ENCODE measurements at regions not wholly inside any gene's neighbourhood (a gene's known extent, or its start where the extent isn't known, plus 50 kb on each side); places are given as distances from the start of the nearest gene placed in this dataset.
"Not testable (repeated sequence)": the region's sequence is repeated elsewhere in the genome, so short reads cannot be mapped to it uniquely, and the experiment has no call there.

DNA sequence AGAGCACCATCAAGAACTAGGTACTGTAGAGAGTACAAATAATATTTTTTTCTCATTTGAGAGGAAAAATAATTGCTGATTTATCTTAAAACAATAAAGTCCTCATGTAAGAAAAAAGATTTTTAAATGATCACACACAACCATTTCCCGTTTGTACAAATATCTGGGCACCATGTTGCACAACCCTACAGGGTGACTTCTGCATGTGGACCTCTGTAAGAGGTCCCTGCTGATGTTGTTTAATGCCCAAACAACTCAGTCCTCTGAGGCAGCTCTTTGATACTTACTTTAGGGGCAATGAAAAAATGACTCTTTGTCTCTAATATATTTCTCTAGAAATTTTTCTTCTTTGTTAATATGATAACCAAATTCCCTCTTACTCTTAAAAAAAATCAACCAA is 168.1 kb upstream of the SATB1 start:
- no peak for DNase-seq

DNA sequence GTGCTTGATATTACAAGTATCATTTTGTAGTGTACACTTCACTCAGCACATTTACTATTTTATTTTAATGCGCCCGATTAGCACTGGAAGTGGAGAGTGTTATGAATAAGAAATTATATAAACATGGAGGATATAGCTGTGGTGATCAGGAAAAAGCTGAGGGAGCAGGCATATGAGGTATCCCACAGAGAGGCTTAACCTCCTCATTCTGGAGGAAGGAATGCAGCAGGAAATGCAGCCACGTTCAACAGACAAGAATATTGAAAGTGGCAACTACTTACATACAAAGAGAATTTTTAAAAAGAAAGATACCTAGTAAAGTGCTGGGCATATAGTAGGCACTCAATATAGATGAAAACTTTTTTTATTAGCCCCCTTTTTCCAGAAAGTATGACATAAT is 166.0 kb upstream of the SATB1 start:
- no peak for DNase-seq

DNA sequence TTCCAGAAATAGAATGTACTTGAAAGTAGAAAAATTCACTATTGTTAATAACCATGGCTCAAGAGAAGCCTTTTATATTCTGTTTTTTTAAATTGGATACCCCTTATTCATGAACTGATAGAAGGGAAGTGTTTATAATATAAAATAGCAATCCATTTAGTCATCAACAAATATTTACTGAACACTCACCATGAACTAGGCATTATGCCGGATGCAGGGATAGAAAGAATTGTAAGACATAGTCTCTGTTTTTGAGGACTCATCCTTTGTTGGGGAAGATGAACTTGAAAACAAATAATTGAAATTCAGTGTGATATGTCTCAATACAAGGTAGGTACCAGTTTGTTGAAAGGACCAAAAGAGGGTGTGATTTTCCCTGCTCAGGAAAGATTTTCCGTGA is 160.9 kb upstream of the SATB1 start:
- DNase-seq: no peak

DNA sequence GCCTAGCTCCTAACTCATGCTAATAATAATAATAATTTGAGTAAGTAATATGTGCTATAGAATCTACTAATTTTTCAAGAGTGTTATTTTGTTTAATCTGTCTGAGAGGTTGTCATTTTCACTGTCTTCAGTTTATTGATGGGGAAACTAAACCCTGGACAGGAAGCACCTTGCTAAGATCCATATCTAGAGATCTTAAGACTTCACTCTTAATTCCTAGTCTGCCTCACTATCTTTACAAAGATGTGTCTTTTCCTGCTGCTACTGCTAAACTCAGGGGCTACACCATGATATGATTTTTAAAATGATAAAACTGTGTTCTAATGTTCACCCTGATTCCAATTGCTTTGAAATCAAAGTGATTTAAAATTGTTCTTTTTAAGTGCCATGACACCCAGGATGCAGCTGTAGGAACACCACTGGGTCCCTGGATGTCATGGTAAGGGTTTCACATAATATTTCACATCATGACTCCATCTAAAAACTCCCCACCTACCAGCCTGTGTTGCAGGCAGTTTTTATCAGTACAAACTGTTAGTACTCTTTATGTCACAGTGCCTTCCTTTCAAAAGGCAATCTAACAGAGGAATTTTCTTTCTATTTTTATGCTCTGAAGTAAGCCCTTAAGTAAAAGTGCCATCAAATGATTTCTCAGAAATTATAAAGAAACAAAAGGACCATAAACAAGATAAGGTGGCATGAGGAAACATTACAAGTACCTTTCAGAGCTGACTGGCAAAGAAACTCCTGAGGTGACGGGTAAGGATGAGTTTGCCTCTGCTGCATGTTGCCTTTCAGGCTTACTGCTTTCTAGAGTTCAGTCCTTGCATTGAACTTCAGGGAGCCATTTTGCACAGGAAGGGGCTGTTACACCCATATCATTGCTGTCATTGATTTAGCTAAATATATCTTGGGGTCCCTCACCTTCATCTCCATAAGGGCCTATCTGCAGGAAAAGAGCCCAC is 160.1 kb upstream of the SATB1 start:
- DNase-seq: no peak

DNA sequence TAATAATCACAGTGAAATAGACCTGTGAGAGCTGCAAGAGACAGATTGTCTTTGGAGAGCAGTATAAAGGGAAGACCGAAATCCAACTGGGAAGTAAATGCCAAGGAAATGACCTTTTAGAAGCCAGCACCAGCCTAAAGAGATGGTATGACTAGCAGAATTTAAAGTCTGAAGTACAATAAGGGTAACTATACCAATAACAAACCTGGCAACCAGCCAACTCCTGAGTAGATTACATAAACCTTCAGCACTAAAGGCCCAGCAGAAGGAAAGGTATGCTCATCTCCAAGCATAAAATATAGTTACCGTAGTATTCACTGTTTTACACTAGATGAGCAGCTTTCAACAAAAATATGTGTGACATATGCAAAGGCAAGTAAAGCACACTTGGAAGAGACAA is 155.1 kb upstream of the SATB1 start:
- DNase-seq: peak; percentile 7

DNA sequence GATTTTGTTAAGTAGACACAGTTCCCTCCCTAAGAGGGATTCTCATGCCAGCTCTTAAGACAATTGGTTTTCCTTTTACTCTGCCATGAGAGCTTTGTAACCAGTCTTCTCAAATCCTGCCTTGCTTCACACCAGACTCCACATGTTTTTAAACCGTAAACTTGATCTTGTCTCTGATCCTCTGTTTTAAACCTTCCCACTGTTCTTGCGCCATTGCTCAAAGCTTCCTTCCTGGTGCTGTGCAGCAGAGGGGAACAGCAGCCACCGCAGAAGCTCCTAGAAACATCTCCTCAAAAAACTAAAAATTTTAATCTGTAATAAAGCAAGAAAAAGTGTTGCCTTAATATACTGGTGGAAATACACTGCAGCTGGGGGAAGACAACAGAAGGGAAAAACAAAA is 154.5 kb upstream of the SATB1 start:
- no peak for DNase-seq

DNA sequence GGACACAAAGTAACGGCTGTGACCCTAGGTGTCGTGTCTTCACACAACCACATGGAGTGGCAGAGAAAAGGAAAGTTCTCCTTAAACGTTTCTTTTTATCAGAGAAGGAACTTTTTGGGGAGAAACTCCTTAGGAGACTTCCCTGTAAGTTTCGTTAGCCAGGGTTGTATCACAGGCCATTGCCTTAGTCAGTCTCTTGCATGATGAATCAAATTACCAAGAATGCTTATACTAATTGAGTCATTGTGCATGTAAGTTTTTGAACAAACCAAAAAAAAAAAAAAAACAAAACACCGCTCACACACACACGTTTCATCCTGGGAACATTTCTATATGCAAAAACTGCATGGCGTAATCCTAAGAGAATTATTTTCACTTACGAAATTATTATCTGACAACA is 150.4 kb upstream of the SATB1 start:
- no peak for DNase-seq

DNA sequence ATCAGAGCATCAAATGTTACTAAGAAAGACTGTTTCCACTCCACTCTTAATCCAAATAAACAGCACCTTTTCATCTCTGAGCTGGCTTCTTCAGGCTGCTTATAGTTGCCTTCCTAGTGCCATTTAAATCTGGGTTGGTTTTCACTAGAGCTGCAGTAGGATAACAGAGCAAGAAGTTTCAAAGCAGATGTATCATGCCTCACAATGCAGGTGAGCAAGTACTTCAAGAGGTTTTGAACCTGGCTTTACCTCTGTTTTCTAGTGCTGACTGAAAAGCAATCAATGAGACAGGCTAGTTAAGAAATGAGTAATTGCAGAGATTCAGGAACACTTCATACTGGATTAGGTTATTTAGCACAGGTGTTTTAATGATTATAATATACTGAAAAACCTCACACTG is 147.7 kb upstream of the SATB1 start:
- peak; percentile 11 for DNase-seq

DNA sequence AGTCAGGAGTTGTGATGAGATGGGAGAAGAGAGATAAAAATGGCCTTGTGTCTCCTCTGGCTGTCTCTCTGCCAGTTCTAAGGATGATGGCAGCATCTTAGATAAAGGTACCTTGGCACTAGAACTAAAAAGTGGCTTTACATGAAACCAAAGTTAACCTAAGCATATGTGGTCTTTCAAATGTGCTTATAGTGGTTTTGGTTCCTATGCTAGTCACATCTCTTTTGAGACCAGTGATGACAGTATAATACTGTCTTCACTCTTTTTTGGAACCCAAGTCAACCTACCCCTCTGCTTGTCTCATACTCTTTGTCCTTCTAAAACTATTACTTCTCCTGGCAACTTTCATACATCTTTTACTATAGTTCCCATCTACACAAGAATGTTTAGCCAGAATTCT is 142.2 kb upstream of the SATB1 start:
- no peak for DNase-seq

DNA sequence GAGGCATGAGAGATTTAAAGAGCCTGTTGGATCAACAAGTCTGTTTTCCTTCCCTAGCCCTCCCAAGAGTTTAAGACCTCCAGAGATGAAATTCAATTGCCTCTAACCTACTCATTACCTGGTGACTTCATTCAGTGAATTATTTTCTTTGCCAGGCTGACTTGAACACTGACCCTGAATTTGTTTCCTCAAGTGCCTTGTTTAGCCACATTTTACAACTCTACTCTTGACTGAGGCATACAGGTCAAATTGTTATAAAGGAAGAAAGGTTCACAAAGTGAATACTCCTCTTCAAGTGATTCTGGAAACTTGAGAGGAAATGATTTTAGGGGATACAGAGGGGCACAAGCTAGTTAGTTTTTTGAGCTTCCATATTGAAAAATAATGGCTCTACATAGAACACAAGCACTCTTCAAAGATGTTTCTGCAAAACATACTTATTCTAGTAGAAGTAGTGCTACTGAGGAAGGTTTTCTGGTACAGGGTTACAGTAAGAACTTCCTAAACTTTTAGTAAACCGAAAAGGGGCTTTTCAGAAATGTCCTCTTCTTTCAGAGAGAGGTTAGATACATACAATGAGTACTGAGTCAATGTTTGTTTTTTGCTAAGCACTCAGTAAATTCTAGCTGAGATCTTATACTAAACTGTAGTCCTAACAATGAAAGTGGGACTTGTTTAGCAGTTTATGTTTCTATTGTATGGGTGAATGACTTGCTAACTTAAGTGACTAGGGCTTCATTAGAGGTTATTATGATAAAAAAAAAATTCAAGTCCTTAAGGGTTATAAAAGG is 137.4 kb upstream of the SATB1 start:
- DNase-seq: no peak

DNA sequence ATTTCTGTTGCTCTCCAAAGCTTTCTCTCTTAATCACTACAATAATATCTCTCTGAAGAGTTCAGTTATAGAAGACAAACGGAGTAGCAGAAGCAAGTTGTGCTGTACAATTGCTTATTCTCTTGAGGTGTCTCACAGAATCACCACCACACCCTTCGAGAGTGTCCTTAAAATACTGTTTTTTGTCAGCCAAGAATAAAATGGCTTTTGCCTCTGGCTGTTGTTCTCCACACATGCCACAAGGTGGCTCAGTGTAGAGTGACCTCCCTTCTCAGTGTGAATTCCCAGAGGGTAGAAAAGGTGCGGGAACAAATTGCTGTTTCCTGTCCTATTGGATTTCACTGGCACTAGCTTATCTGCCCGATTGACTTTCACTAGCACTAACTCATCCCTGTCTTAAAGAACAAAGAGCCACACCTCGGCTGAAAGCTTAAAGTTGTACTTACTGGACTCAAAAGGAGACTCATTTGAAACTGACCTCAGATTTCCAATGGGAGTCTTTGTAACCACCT is 134.2 kb upstream of the SATB1 start:
- peak; percentile 78 for DNase-seq

DNA sequence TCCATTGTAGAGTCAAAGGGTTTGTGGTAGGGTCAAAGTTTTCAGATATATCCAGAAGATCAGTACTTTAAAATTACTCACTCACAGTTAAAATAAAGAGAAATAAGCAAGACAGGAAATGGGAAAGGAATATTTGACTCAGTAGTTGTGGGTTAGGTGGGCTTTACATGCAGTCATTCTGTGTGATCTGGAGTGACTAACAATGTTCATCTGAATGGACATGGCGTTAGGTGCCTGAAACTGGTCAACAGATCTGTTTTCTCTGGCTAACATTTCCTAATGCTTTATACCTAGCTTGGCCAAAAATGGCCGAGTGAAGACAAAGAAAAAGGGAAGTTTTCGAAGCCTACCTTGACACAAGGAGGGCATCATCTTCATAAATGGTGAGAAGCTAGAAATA is 133.4 kb upstream of the SATB1 start:
- DNase-seq: no peak

DNA sequence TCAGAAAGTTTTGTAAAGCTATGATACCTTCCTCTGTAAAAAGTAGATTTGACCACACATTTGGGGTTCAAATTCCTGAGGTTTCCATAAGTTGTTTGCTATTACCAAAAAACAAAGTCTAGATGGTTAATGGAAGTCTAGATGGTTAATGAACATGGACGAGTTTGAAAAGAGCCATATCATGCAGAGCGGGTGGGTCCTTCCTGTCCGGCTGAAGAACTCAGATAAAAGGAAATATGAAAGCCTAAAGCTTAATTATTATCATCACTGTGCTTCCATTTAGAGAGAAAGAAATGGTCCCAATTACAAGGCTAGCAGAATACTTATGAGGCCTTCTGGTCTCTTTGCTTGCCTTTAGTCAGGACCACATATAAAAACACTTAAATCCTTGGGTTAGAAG is 132.1 kb upstream of the SATB1 start:
- DNase-seq: no peak

DNA sequence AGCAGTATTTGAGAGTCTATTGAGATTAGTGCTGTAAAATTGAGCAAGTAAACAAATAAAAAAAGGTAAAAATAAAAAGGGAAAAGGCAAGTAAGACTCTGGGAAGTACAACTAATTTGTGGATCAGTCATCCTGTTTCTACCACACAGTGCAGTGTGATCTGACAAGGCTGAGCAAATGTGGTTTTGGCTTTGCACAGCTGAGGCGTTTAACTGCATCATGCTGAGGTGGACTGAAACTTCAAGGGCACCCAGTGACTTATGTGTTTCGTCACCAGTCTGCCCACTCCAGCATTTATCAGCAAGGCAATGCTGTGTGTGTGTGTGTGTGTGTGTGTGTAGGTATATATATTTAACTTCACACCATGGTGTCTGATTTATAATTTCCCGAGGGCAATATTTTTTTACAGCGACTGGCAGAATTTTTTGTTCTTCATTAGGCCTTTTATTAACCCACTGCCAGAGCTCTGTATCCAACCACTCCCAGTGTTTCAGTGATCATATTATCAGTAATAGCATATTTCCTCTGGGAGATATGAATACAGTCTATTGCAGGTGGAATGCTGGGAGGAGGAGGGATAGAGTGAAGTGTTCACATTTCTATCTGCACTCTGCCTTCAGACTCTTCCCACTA is 131.5 kb upstream of the SATB1 start:
- DNase-seq: no peak

DNA sequence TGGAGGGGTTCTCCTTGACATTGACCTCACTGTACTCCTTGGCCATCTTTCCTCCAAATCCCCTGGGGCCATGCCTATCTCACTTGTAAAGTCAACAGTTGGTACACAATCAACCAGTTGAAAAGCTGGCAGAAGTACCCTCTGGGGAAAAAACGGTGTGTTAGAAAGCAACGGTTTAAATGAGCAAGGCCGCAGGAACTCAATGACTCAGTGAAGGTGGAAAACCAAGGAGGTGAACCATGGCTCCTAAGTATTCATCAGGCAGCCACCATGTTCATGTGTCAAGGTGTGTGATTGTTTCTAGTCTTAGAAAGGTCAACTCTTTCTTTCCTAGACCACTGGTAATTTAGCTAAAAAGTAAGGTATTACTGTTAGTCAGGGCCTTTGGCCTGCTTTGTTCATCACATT is 130.9 kb upstream of the SATB1 start:
- DNase-seq: peak; percentile 2

DNA sequence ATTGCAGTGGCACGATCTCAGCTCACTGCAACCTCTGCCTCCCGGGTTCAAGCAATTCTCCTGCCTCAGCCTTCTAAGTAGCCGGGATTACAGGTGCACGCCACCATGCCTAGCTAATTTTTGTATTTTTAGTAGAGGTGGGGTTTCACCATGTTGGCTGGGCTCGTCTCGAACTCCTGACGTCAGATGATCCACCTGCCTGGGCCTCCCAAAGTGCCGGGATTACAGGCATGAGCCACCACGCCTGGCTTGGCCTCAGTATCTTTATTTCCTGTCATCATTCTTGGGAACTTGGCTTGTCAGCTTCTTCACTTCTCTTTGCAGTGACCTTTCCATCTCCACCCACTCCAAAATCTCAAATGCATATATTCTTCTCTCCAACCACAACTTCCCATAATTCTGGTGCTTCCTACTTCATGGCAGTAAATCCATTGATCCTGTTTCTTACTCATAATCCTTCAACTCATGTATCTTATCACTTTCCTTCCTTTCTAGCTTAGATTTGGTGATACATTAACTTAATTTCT is 127.5 kb upstream of the SATB1 start:
- DNase-seq: not testable (repeated sequence)

DNA sequence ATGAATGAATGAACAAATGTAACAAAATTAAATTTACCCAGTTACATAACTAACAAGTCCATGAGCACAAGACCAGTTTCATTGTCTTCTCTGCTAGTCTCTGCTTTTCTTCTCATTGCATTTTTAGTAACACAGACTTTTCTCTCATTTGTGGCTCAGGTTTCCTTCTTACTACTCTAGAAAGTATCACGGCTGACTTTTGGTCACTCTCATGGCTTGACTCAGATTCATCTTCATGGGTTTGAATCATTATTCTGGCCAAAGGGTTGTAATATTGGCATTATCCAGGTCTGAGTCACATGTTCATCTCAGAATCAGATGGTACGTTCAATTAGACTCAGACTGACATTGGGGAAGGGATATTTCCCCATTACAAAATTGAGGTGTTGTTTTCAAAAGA is 121.5 kb upstream of the SATB1 start:
- no peak for DNase-seq

DNA sequence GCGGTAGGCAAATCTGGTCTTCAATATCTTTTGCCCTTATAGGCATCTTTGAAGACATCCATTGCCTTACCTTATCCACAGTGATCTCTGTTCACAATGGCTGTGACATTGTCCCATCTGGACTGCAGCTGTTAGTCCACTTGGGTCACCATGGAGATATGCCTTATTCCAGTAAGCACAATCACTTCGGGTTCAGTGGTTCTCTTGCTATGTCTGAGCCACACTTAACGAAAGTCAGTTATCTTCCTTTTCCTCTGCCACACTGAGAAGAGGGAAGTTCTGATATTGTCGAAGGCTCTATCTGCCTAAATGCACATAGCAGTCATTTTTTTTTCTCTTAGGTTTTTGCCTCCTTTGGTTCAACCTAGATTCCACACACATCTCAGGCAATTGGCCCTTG is 119.0 kb upstream of the SATB1 start:
- DNase-seq: peak; percentile 5

DNA sequence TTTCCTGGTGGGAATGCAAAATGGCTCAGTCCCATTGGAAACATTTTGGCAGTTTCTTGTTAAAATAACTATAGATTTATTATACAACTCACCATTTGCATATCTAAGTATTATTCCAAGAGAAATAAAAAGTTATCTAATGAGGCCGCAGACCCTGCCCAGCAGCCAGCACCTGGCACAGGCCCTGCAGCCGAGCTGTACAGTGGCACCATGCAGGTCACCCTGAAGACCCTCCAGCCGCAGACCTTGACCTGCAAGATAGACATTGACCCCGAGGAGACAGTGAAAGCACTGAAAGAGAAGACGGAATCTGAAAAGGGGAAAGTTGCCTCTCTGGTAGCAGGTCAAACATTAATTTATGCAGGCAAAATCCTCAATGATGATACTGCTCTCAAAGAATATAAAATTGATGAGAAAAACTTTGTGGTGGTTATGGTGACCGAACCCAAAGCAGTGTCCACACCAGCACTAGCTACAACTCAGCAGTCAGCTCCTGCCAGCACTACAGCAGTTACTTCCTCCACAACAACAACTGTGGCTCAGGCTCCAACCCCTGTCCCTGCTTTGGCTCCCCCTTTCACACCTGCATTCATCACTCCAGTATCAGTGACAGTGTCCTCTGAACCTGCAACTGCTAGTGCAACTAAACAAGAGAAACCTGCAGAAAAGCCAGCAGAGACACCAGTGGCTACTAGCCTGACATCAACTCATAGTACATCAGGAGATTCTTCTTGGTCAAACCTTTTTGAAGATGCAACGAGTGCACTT is 113.5 kb upstream of the SATB1 start:
- DNase-seq: no peak

DNA sequence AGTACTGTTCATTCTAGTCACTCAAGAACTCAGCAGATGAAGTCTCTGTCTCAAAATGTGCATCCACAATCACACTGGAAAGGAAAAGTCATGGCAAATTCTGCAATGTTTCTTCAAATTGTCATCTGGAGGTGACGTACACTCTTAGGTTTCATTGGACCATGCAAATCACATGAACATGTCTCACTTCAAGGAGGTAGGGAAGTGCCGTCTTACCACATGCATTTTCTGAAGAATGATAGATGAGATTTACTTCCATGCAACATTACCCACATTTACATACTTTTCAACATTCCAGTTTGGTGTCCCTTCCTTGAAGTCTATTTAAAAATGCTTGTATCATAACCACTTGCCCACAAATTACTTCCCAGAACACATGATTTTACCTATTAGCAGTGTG is 107.9 kb upstream of the SATB1 start:
- no peak for DNase-seq

DNA sequence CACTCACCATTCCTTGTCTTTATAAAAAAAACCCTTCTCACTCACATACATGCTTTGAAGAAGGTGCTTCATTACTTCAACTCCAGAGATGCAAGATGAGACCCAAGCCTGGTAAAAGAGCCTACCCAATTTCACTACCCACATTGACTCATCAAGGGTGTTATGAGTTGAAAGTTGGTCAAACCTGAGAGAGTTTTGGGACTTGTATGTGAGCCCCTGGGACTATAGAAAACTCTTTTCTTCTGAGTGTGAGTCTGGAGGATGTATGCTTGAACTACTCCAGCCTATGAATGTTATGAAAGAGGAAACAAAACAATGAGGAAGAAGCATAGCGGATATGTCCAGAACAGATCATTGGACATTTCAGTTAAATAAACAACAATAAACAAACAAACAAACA is 106.5 kb upstream of the SATB1 start:
- no peak for DNase-seq

DNA sequence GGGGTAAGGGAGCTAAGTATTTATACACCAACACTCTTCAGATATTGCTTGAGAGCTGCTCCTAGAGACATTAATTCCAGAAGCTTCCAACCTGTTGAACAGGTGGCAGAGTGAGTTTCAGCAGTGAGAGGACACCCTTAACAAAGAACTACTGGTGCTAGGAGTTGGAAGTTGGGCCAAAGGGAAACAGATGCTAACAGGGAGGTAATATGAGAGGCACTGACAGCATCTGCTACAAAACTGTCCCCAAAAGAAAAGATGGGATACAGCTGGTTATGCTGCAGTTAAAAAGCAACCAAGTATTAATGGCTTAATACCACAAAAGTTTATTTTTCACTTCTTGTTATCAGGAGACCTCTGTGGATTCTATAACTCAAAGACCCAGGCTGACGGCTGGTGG is 104.5 kb upstream of the SATB1 start:
- DNase-seq: peak; percentile 75
